ENCODE measurements at regions not wholly inside any gene's neighbourhood (a gene's known extent, or its start where the extent isn't known, plus 50 kb on each side); places are given as distances from the start of the nearest gene placed in this dataset.

DNA sequence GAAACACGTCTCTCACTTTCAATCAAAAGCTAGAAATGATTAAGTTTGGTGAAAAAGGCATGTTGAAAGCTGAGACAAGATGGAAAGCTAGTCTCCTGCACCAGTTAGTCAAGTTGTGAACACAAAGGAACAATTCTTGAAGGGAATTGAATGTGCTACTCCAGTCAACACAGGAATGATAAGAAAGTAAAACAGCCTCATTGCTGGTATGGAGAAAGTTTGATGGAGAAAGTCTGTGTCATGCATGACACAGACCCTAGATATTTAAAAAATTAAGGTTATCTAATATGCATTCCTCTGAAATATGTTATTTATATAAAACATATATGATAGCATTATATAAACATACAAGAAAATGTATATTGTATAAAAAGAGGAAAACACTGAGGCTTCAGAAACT lies 699.4 kb upstream of the FZD8 start:
- H3K9me3 ChIP-seq (replicated peaks in 1 of 2; ENCODE audit: control insufficient read depth in 1 of 2, insufficient read depth in 1 of 2, low read length in 2 of 2): peaks cover 0 to 5% of the 10 kb centered on the region in 2 donors
- no peak overlapping the region for H3K4me3 ChIP-seq (replicated peaks in 1 of 3; ENCODE audit: low read depth in 2 of 3, low read length in 3 of 3)
- no peaks in the 10 kb centered on the region for H4K20me1 ChIP-seq (ENCODE audit: insufficient read depth, low read length)
- no peaks in the 10 kb centered on the region for H3K36me3 Mint-ChIP-seq
- DNase-seq: no peak
- WGBS (ENCODE audit: insufficient coverage): no CpG with 5 or more reads among the region's 1 CpG
- no peak overlapping the region for H3K4me3 Mint-ChIP-seq
- intact Hi-C loops (cut with micrococcal nuclease): no loop called here
- no peaks in the 10 kb centered on the region for H3K27me3 Mint-ChIP-seq (ENCODE audit: low read depth in 3 of 3)
- H3K27ac Mint-ChIP-seq: no peak overlapping the region
- H3K4me1 ChIP-seq (ENCODE audit: control insufficient read depth in 1 of 2, insufficient read depth in 2 of 2, low read length in 2 of 2): no peaks in the 10 kb centered on the region
- H3K79me2 ChIP-seq (ENCODE audit: insufficient read depth, low read length): no peaks in the 10 kb centered on the region
- H3K4me2 ChIP-seq (replicated peaks; ENCODE audit: extremely low read depth, low read length, poor library complexity, severe bottlenecking): no peak overlapping the region
- no peaks in the 10 kb centered on the region for H3K36me3 ChIP-seq (replicated peaks in 1 of 2; ENCODE audit: control insufficient read depth in 1 of 2, insufficient read depth in 2 of 2, low read length in 2 of 2)
- no peaks in the 10 kb centered on the region for H3K4me1 Mint-ChIP-seq
- TF ChIP-seq, protein P1, sequence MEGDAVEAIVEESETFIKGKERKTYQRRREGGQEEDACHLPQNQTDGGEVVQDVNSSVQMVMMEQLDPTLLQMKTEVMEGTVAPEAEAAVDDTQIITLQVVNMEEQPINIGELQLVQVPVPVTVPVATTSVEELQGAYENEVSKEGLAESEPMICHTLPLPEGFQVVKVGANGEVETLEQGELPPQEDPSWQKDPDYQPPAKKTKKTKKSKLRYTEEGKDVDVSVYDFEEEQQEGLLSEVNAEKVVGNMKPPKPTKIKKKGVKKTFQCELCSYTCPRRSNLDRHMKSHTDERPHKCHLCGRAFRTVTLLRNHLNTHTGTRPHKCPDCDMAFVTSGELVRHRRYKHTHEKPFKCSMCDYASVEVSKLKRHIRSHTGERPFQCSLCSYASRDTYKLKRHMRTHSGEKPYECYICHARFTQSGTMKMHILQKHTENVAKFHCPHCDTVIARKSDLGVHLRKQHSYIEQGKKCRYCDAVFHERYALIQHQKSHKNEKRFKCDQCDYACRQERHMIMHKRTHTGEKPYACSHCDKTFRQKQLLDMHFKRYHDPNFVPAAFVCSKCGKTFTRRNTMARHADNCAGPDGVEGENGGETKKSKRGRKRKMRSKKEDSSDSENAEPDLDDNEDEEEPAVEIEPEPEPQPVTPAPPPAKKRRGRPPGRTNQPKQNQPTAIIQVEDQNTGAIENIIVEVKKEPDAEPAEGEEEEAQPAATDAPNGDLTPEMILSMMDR (IDR thresholded peaks at IDR 0.05): no peak
- no peaks in the 10 kb centered on the region for H3K27me3 ChIP-seq (ENCODE audit: control insufficient read depth in 2 of 2, insufficient read depth in 2 of 2, low read length in 2 of 2)
- no peak overlapping the region for H3K27ac ChIP-seq (ENCODE audit: low read depth in 1 of 2, low read length in 2 of 2)
- H3K9ac ChIP-seq (ENCODE audit: insufficient read depth, low read length, poor library complexity, severe bottlenecking): no peak overlapping the region
- no peak overlapping the region for H2AFZ ChIP-seq (ENCODE audit: insufficient read depth, low read depth, low read length, poor library complexity, severe bottlenecking)
- H3K9me3 Mint-ChIP-seq: peaks cover 0 to 10% (median 5%) of the 10 kb centered on the region in 7 donors

DNA sequence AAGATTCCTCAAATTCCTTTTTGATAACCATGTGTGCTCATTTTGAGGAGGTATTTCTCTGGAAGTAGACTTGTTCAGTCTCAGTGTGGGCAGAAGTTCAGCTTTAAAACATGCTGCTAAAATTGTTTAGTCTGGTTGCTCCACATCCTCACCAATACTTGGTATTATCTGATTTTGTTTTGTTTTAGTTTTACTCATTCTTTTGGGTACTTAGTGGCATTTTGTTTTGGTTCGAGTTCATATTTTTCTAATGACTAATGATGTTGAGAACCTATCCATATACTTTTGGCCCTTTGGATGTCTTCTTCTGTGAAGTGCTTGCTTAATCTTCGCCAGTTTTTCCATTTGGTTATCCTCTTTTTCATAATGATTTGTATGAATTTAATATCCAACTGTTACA lies 694.2 kb upstream of the FZD8 start:
- no peak overlapping the region for H3K27ac ChIP-seq (ENCODE audit: low read depth in 1 of 2, low read length in 2 of 2)
- H3K9me3 ChIP-seq (replicated peaks in 1 of 2; ENCODE audit: control insufficient read depth in 1 of 2, insufficient read depth in 1 of 2, low read length in 2 of 2): no peaks in the 10 kb centered on the region
- no peak overlapping the region for H2AFZ ChIP-seq (ENCODE audit: insufficient read depth, low read depth, low read length, poor library complexity, severe bottlenecking)
- intact Hi-C loops (cut with micrococcal nuclease): no loop called here
- H3K9me3 Mint-ChIP-seq: peaks cover 0 to 7% (median 2%) of the 10 kb centered on the region in 7 donors
- H3K9ac ChIP-seq (ENCODE audit: insufficient read depth, low read length, poor library complexity, severe bottlenecking): no peak overlapping the region
- H3K4me3 Mint-ChIP-seq: no peak overlapping the region
- whole genome bisulfite sequencing (ENCODE audit: insufficient coverage): no CpG with 5 or more reads among the region's 2 CpGs
- H3K79me2 ChIP-seq (ENCODE audit: insufficient read depth, low read length): no peaks in the 10 kb centered on the region
- H3K27me3 Mint-ChIP-seq (ENCODE audit: low read depth in 3 of 3): no peaks in the 10 kb centered on the region
- H3K4me1 Mint-ChIP-seq: no peaks in the 10 kb centered on the region
- no peak for DNase-seq
- TF ChIP-seq, protein P1 (IDR thresholded peaks at IDR 0.05): no peak
- no peak overlapping the region for H3K4me2 ChIP-seq (replicated peaks; ENCODE audit: extremely low read depth, low read length, poor library complexity, severe bottlenecking)
- no peaks in the 10 kb centered on the region for H3K36me3 Mint-ChIP-seq
- no peaks in the 10 kb centered on the region for H3K27me3 ChIP-seq (ENCODE audit: control insufficient read depth in 2 of 2, insufficient read depth in 2 of 2, low read length in 2 of 2)
- H3K36me3 ChIP-seq (replicated peaks in 1 of 2; ENCODE audit: control insufficient read depth in 1 of 2, insufficient read depth in 2 of 2, low read length in 2 of 2): no peaks in the 10 kb centered on the region
- no peaks in the 10 kb centered on the region for H4K20me1 ChIP-seq (ENCODE audit: insufficient read depth, low read length)
- no peaks in the 10 kb centered on the region for H3K4me1 ChIP-seq (ENCODE audit: control insufficient read depth in 1 of 2, insufficient read depth in 2 of 2, low read length in 2 of 2)
- H3K4me3 ChIP-seq (replicated peaks in 1 of 3; ENCODE audit: low read depth in 2 of 3, low read length in 3 of 3): no peak overlapping the region
- H3K27ac Mint-ChIP-seq: no peak overlapping the region
